H9 (cell line): ENCODE measurements at regions not wholly inside any gene's neighbourhood (a gene's known extent, or its start where the extent isn't known, plus 50 kb on each side); places are given as distances from the start of the nearest gene placed in this dataset.

Source experiments
- DNase-seq: peaks from one replicate; pipeline ENCODE4 v3.0.0-alpha.2; 2017
- H2AFZ ChIP-seq: one replicate; pipeline ENCODE4 v1.6.1; 2013; ENCODE audit warnings: mild to moderate bottlenecking, low read length, control low read depth, moderate library complexity
- H2AK5ac ChIP-seq: 2 replicates; pipeline ENCODE4 v1.6.1; 2013; ENCODE audit warnings: low read length, control low read depth, mixed read lengths; ENCODE audit not compliant: insufficient read length
- H2BK120ac ChIP-seq: one replicate; pipeline ENCODE4 v1.6.1; 2013; ENCODE audit warnings: low read depth, mild to moderate bottlenecking, low read length, control low read depth, inconsistent platforms; ENCODE audit not compliant: poor library complexity, severe bottlenecking
- H2BK12ac ChIP-seq: 2 replicates; pipeline ENCODE4 v1.6.1; 2013; ENCODE audit warnings: low read length, control low read depth, mixed read lengths, low read depth; ENCODE audit not compliant: insufficient read length
- H2BK15ac ChIP-seq: 2 replicates; pipeline ENCODE4 v1.6.1; 2013; ENCODE audit warnings: low read depth, low read length, control low read depth
- H2BK20ac ChIP-seq: one replicate; pipeline ENCODE4 v1.6.1; 2013; ENCODE audit warnings: low read depth, mild to moderate bottlenecking, low read length, control low read depth, inconsistent platforms; ENCODE audit not compliant: poor library complexity, severe bottlenecking
- H2BK5ac ChIP-seq: 2 replicates; pipeline ENCODE4 v1.6.1; 2013; ENCODE audit warnings: low read length, control low read depth, mixed read lengths; ENCODE audit not compliant: insufficient read length
- H3K14ac ChIP-seq: 2 replicates; pipeline ENCODE4 v1.6.1; 2013; ENCODE audit warnings: low read length, control low read depth; ENCODE audit not compliant: insufficient read depth
- H3K18ac ChIP-seq: 2 replicates; pipeline ENCODE4 v1.6.1; 2013; ENCODE audit warnings: low read depth, mild to moderate bottlenecking, mixed read lengths, low read length, control low read depth; ENCODE audit not compliant: insufficient read length
- H3K23ac ChIP-seq: 2 replicates; pipeline ENCODE4 v1.6.1; 2013; ENCODE audit warnings: low read length, control low read depth, mixed read lengths, low read depth; ENCODE audit not compliant: insufficient read length
- H3K23me2 ChIP-seq: 2 replicates; pipeline ENCODE4 v1.6.1; 2013; ENCODE audit warnings: low read depth, mild to moderate bottlenecking, mixed read lengths, low read length, control low read depth; ENCODE audit not compliant: insufficient read length, poor library complexity, severe bottlenecking
- H3K27ac ChIP-seq: 2 replicates; pipeline ENCODE4 v1.5.1; 2013; ENCODE audit warnings: low read length, control low read depth, mixed read lengths, low read depth; ENCODE audit not compliant: insufficient read length
- H3K27me3 ChIP-seq: 2 replicates; pipeline ENCODE4 v1.6.1; 2013; ENCODE audit warnings: low read length, control low read depth, inconsistent platforms; ENCODE audit not compliant: insufficient read depth
- H3K4ac ChIP-seq: 2 replicates; pipeline ENCODE4 v1.6.1; 2013; ENCODE audit warnings: low read depth, mild to moderate bottlenecking, control low read depth, inconsistent platforms, low read length, moderate library complexity
- H3K4me1 ChIP-seq: 2 replicates; pipeline ENCODE4 v1.6.1; 2013; ENCODE audit warnings: low read length, control low read depth, inconsistent platforms; ENCODE audit not compliant: insufficient read depth
- H3K4me2 ChIP-seq: 2 replicates; pipeline ENCODE4 v1.6.1; 2013; ENCODE audit warnings: low read length, control low read depth, mixed read lengths; ENCODE audit not compliant: insufficient read length, insufficient read depth
- H3K56ac ChIP-seq: 2 replicates; pipeline ENCODE4 v1.6.1; 2013; ENCODE audit warnings: low read depth, mild to moderate bottlenecking, mixed read lengths, low read length, control low read depth; ENCODE audit not compliant: insufficient read length
- H3K79me1 ChIP-seq: 2 replicates; pipeline ENCODE4 v1.6.1; 2013; ENCODE audit warnings: low read depth, mild to moderate bottlenecking, moderate library complexity, low read length, control low read depth, inconsistent platforms; ENCODE audit not compliant: insufficient read depth, poor library complexity, severe bottlenecking
- H3K79me2 ChIP-seq: 2 replicates; pipeline ENCODE4 v1.6.1; 2013; ENCODE audit warnings: low read length, control low read depth, inconsistent platforms; ENCODE audit not compliant: insufficient read depth
- H3K9ac ChIP-seq: 2 replicates; pipeline ENCODE4 v1.6.1; 2013; ENCODE audit warnings: low read length, control low read depth, mixed read lengths; ENCODE audit not compliant: insufficient read length; ENCODE audit errors: extremely low read depth
- H3K9me3 ChIP-seq: one replicate; pipeline ENCODE4 v1.6.1; 2013; ENCODE audit warnings: low read depth, low read length, inconsistent platforms; ENCODE audit not compliant: control insufficient read depth
- H3T11ph ChIP-seq: one replicate; pipeline ENCODE4 v1.6.1; 2013; ENCODE audit warnings: mild to moderate bottlenecking, low read length, control low read depth, inconsistent platforms
- H4K20me1 ChIP-seq: one replicate; pipeline ENCODE4 v1.6.1; 2013; ENCODE audit not compliant: control insufficient read depth, insufficient read length, insufficient read depth
- H4K5ac ChIP-seq: 2 replicates; pipeline ENCODE4 v1.6.1; 2013; ENCODE audit warnings: low read depth, mild to moderate bottlenecking, mixed read lengths, low read length, control low read depth; ENCODE audit not compliant: insufficient read length
- H4K8ac ChIP-seq: replicated peaks from 2 replicates; pipeline ENCODE4 v1.6.1; 2013; ENCODE audit warnings: low read length, control low read depth, mixed read lengths, low read depth; ENCODE audit not compliant: insufficient read length
- H4K91ac ChIP-seq: 2 replicates; pipeline ENCODE4 v1.6.1; 2013; ENCODE audit warnings: low read depth, mild to moderate bottlenecking, moderate library complexity, mixed read lengths, low read length, control low read depth; ENCODE audit not compliant: insufficient read length
- H3K27ac Mint-ChIP-seq, 3 experiments: 2 replicates in 2 of 3; 3 replicates in 1 of 3; pipeline ENCODE4 v1.8.0; 2020 to 2021; ENCODE audit warnings: mixed read lengths in 3 of 3, mild to moderate bottlenecking in 1 of 3, moderate library complexity in 1 of 3
- H3K27me3 Mint-ChIP-seq: 2 replicates; pipeline ENCODE4 v1.8.0; 2021; ENCODE audit warnings: low read depth, mild to moderate bottlenecking, moderate library complexity, mixed read lengths
- H3K36me3 Mint-ChIP-seq, 3 experiments: 2 replicates in 2 of 3; 3 replicates in 1 of 3; pipeline ENCODE4 v1.8.0; 2020 to 2021; ENCODE audit warnings: low read depth in 3 of 3, mixed read lengths in 3 of 3; ENCODE audit not compliant: insufficient read depth in 1 of 3
- H3K4me1 Mint-ChIP-seq, 2 experiments: 2 replicates each; pipeline ENCODE4 v1.8.0; 2020; ENCODE audit warnings: mixed read lengths in 2 of 2
- H3K4me3 Mint-ChIP-seq, 2 experiments: 2 replicates in 1 of 2; 3 replicates in 1 of 2; pipeline ENCODE4 v1.8.0; 2020 to 2021; ENCODE audit warnings: mild to moderate bottlenecking in 2 of 2, mixed read lengths in 2 of 2, moderate library complexity in 1 of 2
- H3K9me3 Mint-ChIP-seq, 2 experiments: 2 replicates in 1 of 2; 3 replicates in 1 of 2; pipeline ENCODE4 v1.8.0; 2020; ENCODE audit warnings: mild to moderate bottlenecking in 2 of 2, mixed read lengths in 2 of 2, moderate library complexity in 1 of 2
- CTCF ChIP-seq: fragments of 200-600 bp; sonication (generic); conservative IDR thresholded peaks from 3 replicates; pipeline ENCODE4 v1.8.0; 2021; ENCODE audit warnings: antibody characterized with exemption, mild to moderate bottlenecking
- WGBS: extraction: QIAGEN DNeasy Blood & Tissue Kit; methylation state at CpG from one replicate; pipeline ENCODE4 v1.1.7; 2013; ENCODE audit warnings: missing lambda C conversion rate, low lambda C conversion rate, mixed read lengths; ENCODE audit not compliant: insufficient read length; ENCODE audit errors: extremely low coverage; 5-methylcytosine and 5-hydroxymethylcytosine counted together

DNA sequence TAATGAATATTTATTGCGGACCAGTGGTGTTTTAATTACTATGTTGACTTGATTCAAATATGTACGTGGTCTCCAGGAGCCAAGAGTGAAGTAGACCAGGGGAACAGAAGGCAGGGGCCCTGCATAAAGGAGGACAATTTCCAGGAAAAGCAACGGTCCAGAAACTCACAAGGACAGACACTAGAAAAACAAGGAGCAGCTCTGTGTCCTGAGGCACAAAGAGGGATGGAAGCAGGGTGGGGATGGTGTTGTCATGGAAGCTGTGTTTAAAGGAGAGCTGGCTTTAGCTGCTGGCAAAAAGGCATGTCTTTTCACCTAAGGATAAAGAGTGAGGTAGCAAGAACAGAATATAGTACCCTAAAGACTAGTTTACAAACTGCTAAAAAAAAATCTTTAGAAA, 254.1 kb upstream of the TENM3 start:
- Histone ChIP-seq H3K27ac (no peak overlapping the region), H3K4ac (no peak overlapping the region), H2BK15ac (no peak overlapping the region), H2BK120ac (no peak overlapping the region), H2BK12ac (no peak overlapping the region), H3T11ph (no peak overlapping the region), H3K56ac (no peak overlapping the region), H2AFZ (no peak overlapping the region), H3K79me1 (no peaks in the 10 kb centered on the region), H3K14ac (no peak overlapping the region), H3K9ac (no peak overlapping the region), H3K4me2 (no peak overlapping the region), H3K23ac (no peak overlapping the region), H3K18ac (no peak overlapping the region), H4K5ac (no peak overlapping the region), H2AK5ac (no peak overlapping the region), H4K91ac (no peak overlapping the region), H3K79me2 (no peaks in the 10 kb centered on the region), H3K23me2 (no peaks in the 10 kb centered on the region), H3K4me1 (peaks cover 6% of the 10 kb centered on the region; the same call in 1 of the 2 replicates), H4K8ac (no peak overlapping the region), H2BK5ac (no peak overlapping the region), H4K20me1 (no peaks in the 10 kb centered on the region), H3K27me3 (no peaks in the 10 kb centered on the region), H3K9me3 (no peaks in the 10 kb centered on the region), H2BK20ac (no peak overlapping the region)
- Mint-ChIP-seq H3K27me3 (no peaks in the 10 kb centered on the region), H3K36me3 (no peaks in the 10 kb centered on the region), H3K4me1 (peaks cover 5 to 13% of the 10 kb centered on the region in 2 experiments), H3K9me3 (no peaks in the 10 kb centered on the region), H3K4me3 (no peak overlapping the region; a peak in 1 of 5 replicates), H3K27ac (no peak overlapping the region)
- no peak for TF ChIP-seq CTCF
- no peak for DNase-seq
- WGBS: no CpG with 5 or more reads among the region's 3 CpGs
